Bone marrow (tissue), 2 donors: ENCODE measurements at regions not wholly inside any gene's neighbourhood (a gene's known extent, or its start where the extent isn't known, plus 50 kb on each side); places are given as distances from the start of the nearest gene placed in this dataset.

Source experiments
- DNase-seq, 2 donors: peaks; one replicate each; lab custom pipeline; 2025; lab: John Stamatoyannopoulos, UW

GRCh38 chr9:126153382-126153781 is 173.2 kb upstream of the MVB12B start:
- no peak for DNase-seq

DNA sequence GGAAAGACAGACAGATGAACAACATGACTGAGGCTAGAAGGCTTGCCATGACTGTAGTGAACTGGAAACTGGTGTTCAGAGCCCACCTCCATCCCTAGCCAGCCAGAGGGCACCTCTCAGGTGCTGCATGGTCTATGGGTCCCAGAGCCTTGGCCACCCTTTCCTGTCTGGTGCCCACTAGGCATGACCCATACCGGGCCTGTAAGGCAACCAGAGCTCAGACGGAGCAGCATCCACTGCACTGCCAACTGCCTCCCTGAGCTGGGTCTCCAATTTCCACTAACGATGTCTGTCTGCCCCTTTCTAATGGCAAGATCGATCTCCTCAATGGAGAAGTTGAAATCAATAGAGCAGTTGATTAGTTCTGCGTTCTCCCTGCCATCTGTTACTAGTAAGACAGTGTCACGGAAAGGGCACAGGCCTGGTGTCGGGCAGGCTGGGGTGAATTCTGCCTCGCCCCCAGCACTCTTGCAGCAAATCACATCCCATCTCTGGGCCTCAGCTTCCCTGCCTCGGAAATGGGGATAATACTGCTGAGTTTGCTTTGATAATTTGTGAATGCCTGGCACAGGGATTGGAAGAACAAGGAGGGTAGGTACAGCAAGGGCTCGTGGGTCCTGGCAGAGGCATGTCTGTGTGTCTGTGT is 172.3 kb upstream of the MVB12B start:
- DNase-seq, result no peak

GRCh38 chr9:126154869-126155268 is 171.8 kb upstream of the MVB12B start:
- no peak for DNase-seq

- DNase-seq, result no peak
Measured at GRCh38 chr9:126155756-126156664, 170.6 kb upstream of the MVB12B start.

GRCh38 chr9:126156898-126157297 is 169.7 kb upstream of the MVB12B start:
- DNase-seq, result no peak

DNA sequence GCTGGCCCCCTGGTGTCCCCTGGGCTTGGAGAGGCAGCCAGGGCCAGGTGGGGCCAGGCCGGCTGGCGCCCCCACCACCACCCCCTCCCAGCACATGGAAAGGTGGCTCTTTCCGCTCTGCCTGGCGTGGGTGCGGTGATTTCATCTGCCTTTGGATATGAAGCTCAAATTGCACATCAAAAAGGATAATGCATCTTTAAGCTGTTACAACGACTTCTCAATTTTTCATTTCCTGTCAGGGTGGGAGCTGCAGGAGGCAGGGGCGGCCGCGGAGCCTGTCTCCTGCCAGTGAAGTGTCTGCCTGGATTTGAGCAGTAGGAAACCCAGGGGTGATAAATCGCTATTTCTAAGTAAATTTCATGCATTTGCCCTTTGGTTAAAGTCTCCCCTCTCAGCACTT is 169.2 kb upstream of the MVB12B start:
- no peak for DNase-seq

- no peak for DNase-seq
Measured at GRCh38 chr9:126157826-126158587, 168.6 kb upstream of the MVB12B start.

DNA sequence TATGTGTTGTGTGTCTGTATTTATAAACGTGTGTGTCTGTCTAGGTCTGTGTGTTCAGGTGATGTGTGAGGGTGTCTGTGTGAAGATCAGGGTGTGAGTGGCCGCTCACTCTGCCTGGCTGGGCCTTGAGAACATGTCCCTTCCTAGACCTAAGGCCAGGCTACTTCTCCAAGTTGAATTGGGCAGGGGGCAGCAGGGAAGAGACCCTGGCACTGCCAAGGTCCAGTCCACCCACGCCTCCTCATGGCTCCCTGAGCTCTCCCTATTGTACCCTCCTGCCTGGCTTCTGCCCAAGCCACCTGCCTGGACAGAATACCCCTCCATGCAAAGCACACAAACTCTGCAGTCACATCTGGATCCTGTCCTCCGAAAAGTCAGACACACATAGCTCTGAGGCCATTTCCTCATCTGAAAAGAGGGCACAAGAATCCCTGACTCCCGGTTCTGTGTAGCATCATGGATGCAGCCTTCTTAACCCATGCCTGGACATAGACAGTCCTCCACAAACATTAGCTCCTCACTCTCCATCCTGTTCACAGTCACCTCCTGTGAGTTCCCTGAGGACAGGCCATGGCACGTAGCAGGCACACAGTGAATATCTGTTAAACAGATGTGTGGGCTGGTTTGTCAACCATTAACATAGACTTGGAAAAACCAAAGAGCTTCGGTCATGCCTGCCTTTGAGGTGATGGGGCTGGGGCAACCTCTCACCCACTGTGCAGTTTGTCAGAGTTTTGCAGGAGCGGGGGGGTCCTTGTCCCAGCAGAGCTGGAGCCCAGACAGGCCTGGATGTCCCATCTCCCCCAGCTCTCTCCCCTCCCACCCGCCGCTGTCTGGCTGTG is 167.8 kb upstream of the MVB12B start:
- DNase-seq, result no peak

GRCh38 chr9:126159430-126160060 is 167.1 kb upstream of the MVB12B start:
- no peak for DNase-seq

DNA sequence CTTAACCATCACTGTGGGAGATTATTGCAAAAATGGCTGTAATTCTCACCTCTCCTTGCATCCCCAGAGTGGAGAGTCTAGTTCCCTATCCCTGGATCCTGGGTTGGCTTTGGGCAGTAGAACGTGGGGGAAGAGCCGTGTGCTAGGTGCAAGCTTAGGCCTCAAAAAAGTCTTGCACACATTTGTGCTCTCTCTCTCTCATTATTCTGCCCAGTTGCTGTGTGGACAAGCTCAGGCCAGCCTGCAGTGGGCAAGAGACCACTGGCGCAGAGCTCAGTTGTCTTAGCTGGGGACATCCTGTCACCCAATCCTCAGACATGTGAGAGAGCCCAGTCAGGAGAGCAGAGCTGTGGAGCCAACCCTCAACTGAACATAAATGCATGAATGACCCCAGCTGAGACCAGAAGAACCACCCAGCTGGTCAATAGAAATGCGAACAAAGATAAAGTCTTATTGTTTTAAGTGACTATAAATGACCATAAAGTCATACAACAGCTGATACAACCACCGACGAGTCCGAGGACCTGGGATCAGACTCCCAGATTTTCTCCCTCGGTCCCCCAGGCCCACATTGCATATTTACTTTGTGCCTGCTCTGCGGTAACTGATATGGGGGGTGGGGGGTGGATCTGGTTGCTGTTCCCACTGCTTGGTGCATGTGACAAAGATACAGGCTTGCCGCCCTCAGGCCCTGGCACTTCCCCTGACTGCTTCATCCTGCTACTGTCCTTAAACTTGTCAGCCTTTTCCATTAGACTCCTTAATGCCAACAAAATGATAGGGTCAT is 166.4 kb upstream of the MVB12B start:
- DNase-seq, result no peak

DNA sequence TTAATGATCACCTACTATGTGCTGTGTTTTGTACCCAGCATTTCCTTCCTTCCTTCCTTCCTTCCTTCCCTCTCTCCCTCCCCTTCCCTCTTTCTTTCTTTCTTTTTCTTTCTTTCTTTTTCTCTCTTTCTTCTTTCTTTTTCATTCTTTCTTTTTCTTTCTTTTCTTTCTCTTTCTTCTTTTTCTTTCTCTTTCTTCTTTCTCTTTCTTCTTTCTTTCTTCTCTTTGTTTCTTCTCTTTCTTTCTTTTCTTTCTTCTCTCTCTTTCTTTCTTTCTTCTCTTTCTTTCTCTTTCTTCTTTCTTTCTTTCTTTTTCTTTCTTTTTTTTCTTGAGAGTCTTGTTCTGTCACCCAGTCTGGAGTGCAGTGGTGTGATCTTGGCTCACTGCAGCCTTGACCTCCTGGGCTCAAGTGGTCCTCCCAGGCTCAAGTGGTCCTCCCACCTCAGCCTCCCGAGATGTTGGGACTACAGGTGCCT is 165.7 kb upstream of the MVB12B start:
- DNase-seq, result no peak

GRCh38 chr9:126162611-126163381 is 163.8 kb upstream of the MVB12B start:
- no peak for DNase-seq

DNA sequence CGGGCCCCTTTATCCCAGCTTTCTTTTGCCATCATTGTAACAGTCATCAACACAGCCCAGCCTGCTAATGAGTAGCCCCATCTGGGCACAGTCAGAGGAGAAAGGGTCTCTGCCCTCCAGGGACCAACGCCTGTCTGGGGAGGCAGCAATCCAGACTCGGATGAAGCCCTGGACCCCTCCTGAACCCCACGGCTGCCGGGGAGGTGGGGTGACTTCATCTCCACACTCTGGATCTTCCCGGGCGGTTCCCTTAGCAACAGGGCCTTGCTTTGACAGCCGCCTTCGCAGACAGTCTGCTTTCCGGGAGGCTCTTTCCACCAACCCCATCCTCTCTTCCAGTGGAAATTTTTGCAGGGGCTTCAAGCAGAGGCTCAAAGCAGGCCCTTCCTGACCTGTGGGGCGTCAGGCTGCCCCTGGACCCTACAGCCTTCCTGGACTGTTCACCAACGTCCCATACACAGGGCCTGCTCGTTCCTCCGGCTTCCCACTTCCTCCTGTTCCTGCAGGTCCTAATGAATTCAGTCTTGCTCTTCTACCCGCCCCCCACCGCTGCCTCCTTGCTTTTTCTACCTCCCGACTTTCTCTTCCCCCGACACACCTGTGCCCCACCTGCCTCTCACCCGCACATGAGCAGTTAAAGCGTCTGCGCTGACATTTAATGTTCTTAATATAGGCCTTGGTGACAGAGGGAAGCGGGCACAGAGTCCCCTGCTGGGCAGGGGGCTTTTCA is 161.7 kb upstream of the MVB12B start:
- no peak for DNase-seq

GRCh38 chr9:126165755-126166154 is 160.9 kb upstream of the MVB12B start:
- DNase-seq, result no peak

DNA sequence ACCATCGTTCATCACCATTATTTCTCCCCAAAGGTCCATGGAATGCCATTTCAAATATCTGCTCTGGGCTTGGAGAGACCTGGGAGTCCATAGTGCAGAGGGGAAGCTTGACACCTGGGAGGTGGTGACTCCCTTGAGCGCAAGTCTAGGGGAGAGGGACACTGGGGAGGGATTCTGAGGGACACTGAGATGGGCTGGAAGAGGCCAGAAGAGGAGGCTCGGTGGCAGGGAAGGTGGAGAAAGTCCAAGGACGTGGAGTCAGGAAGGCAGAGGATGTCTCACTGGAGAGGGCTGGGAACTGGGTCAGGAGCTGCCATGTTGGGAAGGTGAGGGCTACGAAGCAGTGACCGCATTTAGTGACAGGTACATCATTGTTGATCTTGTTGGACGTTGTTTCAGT is 160.3 kb upstream of the MVB12B start:
- DNase-seq, result no peak

GRCh38 chr9:126166866-126167265 is 159.8 kb upstream of the MVB12B start:
- no peak for DNase-seq

- DNase-seq, result no peak
Measured at GRCh38 chr9:126169736-126170135, 156.9 kb upstream of the MVB12B start.

DNA sequence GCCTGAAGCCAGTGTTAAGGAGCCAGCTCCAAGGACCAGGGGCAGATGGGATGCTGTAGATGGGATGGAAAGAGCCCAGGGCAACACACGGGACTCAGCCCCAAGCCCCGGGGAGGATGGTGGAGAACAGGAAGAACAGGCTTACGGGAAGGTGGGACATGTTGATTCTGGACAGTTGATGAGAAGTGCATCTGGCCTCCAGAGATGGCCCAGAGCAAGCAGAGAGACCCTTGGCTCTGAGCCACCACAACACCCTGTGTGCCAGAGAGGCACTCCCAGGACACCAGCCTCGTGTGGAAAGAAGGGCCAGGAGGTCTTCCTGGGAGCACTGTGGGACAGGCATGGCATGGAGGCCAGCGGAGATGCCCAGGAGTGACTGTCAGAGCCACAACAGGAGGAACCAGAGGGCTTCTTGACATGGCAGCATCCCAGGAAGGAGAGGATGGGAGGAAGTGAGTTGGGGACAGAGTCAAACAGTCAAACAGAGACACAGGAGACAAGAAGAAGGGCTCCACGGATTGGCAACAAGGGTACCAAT is 156.3 kb upstream of the MVB12B start:
- DNase-seq, result no peak

GRCh38 chr9:126171641-126172040 is 155.0 kb upstream of the MVB12B start:
- DNase-seq, result no peak
